Central memory CD4-positive, alpha-beta T cell (primary cell): ENCODE measurements at regions not wholly inside any gene's neighbourhood (a gene's known extent, or its start where the extent isn't known, plus 50 kb on each side); places are given as distances from the start of the nearest gene placed in this dataset.
A peak's percentile ranks its signal among the peaks of the same experiment; 100 is the strongest.
"Not testable (repeated sequence)": the region's sequence is repeated elsewhere in the genome, so short reads cannot be mapped to it uniquely, and the experiment has no call there.

ENCODE experiments used
- DNase-seq: peaks from one replicate; pipeline ENCODE4 v3.0.0; 2022

GRCh38 chr3:152153115-152153514 lies 115.6 kb upstream of the MBNL1 start:
- DNase-seq, result not testable (repeated sequence)

- no peak for DNase-seq
Measured at GRCh38 chr3:152155246-152156020, 113.3 kb upstream of the MBNL1 start.

- DNase-seq, result no peak
Measured at GRCh38 chr3:152156880-152157279, 111.8 kb upstream of the MBNL1 start.

GRCh38 chr3:152157337-152157736 lies 111.4 kb upstream of the MBNL1 start:
- no peak for DNase-seq

- DNase-seq, result no peak
Measured at GRCh38 chr3:152159328-152159727, 109.4 kb upstream of the MBNL1 start.

- DNase-seq, result no peak
Measured at GRCh38 chr3:152160350-152161011, 108.2 kb upstream of the MBNL1 start.

GRCh38 chr3:152172460-152172859 lies 96.3 kb upstream of the MBNL1 start:
- no peak for DNase-seq

GRCh38 chr3:152173627-152174026 lies 95.1 kb upstream of the MBNL1 start:
- no peak for DNase-seq

- no peak for DNase-seq
Measured at GRCh38 chr3:152174876-152175527, 93.7 kb upstream of the MBNL1 start.

- no peak for DNase-seq
Measured at GRCh38 chr3:152175528-152175889, 93.2 kb upstream of the MBNL1 start.

GRCh38 chr3:152176241-152176640 lies 92.5 kb upstream of the MBNL1 start:
- no peak for DNase-seq

GRCh38 chr3:152176998-152177397 lies 91.7 kb upstream of the MBNL1 start:
- no peak for DNase-seq

GRCh38 chr3:152177757-152178156 lies 91.0 kb upstream of the MBNL1 start:
- no peak for DNase-seq

- no peak for DNase-seq
Measured at GRCh38 chr3:152183473-152183872, 85.3 kb upstream of the MBNL1 start.

GRCh38 chr3:152184971-152185686 lies 83.6 kb upstream of the MBNL1 start:
- no peak for DNase-seq

GRCh38 chr3:152185891-152186630 lies 82.7 kb upstream of the MBNL1 start:
- DNase-seq, result no peak

GRCh38 chr3:152190636-152191183 lies 78.0 kb upstream of the MBNL1 start:
- DNase-seq, result no peak

- peak; percentile 44 for DNase-seq
Measured at GRCh38 chr3:152192050-152192449, 76.7 kb upstream of the MBNL1 start.

- DNase-seq, result no peak
Measured at GRCh38 chr3:152192936-152193672, 75.6 kb upstream of the MBNL1 start.

GRCh38 chr3:152193673-152194267 lies 75.0 kb upstream of the MBNL1 start:
- DNase-seq, result peak; percentile 69

- DNase-seq, result no peak
Measured at GRCh38 chr3:152195206-152195605, 73.5 kb upstream of the MBNL1 start.
